NCI-H345 treated with DMSO at 0.1 percent for 48 hours (cell line): ENCODE measurements at regions not wholly inside any gene's neighbourhood (a gene's known extent, or its start where the extent isn't known, plus 50 kb on each side); places are given as distances from the start of the nearest gene placed in this dataset.

ENCODE experiments used
- DNase-seq: peaks from one replicate; lab custom pipeline; 2025; ENCODE audit not compliant: unreplicated experiment; lab: John Stamatoyannopoulos, UW

DNA sequence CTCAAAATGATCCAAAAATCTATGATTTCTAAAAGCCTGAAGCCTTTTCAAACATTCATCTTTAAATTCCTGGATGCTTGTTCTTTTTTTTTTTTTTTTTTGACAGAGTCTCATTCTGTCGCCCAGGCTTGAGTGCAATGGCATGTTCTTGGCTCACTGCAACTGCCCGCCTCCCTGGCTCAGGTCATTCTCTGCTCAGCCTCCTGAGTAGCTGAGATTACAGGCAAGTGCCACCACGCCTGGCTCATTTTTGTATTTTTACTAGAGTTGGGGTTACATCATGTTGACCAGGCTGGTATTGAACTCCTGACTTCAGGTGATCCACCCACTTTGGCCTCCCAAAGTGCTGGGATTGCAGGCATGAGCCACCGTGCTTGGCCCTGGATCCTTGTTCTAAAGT lies 649.5 kb downstream of the XIRP2 start:
- no peak for DNase-seq

DNA sequence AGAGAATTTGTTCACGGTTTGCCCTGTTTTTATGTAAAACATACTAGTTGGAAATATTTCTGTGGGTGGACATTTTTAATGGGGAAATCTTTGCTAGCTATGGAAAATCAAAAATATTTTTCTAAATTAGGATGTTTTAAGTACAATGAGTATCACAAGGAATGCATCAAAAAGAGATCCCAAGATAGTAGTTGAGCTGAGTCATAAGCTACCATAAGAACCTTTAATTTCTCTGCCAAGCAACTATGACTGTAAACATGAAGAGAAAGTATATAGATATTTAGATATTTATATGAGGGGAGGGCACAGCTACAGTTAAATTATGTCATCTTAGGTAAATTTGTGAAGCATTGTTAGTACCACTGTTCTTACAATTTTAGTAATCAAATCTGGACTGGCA lies 646.2 kb downstream of the XIRP2 start:
- no peak for DNase-seq

DNA sequence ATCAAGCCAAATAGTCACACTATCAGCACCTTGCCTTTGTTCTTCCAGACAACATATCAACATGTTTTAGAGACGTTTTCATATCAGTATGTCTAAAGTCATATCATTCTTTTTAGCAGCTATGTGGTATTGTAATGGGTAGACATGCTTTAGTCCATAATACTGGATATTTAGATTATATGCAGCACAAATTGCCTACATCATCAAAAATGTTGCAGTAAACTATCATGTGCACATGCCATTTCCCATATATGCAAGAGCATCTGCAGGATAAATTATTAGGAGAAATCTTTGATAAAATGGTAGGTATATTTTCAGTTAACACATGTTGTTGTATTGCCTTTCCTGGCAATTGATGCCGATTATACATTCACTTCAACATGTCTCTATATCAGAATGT lies 636.5 kb downstream of the XIRP2 start:
- DNase-seq: no peak

DNA sequence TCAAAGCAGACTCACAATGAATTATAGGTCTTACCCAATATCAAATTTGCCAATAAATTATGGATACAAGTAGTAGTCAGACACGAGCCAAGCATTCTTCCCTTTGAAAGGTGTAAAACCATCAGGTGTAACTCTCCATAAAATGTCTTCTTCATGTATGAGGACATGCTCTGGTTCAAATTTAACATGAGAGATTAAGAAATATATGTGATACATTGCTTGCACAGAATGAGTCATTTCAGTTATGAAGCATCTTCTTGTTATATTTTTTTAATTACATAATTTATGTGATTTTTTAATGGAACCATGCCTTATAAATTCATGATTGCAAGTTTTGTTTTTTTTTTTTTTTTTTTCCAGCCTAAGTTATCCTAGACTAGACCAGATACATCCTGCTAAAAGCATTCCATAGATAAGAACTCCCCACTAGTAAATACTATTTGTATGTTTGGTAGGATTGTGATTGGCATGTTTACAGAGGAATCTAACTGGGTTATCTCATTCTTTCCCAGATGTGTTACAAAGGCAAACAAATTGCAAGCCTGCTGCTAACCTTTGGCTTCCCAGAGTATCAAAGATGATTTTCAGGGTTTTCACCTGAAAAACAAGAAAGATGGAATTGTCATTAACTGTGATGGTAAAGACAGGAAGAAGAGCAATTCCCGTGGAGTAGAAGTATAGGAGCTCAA lies 621.9 kb downstream of the XIRP2 start:
- no peak for DNase-seq

DNA sequence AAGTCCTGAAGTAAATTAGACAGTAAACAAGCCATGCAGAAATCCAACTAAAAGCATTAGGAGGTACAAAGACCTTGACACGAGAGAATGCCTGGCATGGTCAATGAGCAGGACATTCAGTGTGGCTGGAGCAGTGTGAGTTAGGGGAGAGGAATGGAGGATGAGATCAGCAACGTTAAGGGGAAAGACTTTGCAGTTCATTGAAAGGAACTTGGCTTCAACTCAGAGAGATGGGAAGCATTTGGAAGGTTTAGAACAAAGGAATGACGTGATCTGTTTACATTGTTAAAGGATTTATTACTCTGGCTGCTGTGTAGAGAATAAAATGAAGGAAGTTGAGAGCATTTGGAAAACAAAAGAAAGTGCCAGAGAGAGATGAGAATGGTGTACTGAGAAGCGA lies 621.3 kb downstream of the XIRP2 start:
- DNase-seq: peak; percentile 57

DNA sequence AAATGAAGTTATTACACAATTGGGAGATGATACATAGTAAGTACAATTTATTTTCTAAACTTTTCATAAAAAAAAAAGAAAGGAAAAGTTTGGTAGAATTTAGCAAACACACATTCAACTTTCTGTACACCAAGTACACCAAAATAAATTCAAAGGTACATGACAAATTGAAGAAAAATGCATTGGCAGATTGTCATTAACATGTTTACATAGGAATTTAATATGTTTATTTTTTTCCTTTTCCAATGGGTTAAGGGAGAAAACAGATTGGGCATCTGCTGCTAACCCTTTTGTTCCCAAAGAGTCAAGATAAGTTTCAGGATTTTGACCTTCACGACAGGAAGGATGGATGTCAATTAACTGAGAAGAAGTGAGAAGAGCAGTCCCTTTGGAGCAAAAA lies 620.4 kb downstream of the XIRP2 start:
- DNase-seq: no peak

DNA sequence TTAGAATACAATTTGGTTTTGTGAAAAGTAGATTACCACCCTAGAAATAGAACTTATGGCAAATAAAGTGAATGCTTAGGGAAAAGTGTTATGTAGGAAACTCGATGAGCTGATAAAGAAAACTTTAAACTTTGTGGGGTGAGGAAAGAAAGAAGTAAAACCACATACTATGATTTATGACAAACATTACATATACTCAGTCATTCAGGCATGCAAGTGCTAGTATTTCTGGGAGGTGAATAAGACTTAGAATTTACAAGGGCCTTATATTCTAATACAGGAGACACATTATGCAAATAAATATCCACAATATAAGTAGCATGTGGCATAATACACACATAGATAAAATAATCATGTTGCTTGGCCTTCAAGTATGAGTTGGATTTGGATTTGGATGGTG lies 618.1 kb downstream of the XIRP2 start:
- no peak for DNase-seq

DNA sequence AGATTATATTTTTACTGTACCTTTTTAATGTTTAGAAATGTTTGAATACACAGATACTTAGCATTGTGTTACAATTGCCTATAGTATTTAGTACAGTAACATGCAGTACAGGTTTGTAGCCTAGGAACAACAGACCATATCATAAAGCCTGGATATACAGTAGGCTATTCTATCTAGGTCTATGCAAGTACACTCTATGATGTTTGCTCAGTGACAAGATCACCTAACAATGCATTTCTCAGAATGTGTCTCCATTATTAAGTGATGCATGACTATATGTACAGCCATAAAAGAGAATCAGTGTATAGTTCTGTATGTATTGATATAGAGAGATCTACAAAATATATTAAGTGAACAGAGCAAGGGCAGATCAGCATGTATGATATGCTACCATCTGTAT lies 616.4 kb downstream of the XIRP2 start:
- peak; percentile 46 for DNase-seq

DNA sequence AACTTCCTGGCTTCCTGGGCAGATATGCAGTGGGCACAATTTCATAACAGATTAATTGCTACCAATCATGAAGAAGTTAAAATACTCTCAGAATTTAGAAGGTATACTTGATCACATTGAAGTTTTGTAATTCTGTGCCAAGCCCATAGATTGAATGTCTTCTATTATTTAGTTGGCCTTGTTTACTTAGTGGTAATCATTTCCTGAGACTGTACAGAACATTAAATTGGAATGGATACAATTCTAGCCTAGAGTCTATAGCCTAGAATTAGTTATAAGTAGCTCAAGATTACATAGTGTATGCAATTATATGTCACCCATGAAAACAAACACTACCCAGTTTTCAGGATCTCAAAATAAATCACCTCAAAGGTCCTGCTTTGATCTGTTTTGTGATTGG lies 615.8 kb downstream of the XIRP2 start:
- peak; percentile 31 for DNase-seq

DNA sequence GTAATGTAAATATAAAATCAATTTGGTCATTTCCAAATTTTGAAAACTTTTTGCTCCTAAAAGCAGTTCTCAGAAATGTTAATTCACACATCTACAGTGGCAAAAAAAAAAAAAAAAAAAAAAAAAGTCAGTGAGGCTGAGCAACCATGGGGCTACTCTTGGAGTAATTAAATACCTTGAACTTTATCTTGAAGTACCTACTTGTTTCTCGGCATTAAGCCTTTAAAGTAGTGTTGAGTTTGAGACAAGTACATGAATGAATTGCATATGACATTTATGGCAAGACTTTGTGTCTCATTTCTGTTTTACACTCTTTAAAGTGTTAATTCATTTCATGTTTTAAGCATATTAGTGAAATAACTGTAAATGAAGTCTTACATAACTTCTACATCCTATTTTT lies 613.3 kb downstream of the XIRP2 start:
- DNase-seq: no peak

DNA sequence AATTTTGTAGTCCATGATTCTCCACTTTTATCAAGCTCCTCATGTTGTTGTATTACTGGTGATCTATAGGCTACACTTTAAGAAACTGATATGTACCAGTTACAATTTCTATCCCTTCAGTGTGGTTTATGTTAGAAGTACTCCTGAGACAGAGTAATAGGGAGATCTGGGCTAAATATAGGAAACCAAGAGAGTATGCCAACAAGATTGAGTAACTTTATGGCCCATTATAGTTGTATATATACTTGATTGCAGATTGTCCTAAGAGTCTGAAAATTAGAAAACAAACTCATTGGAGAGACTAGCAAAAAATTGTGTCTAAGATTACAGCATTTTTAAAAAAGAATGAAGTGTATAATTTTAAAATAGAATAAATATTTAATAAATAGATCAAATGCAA lies 605.6 kb downstream of the XIRP2 start:
- DNase-seq: no peak

DNA sequence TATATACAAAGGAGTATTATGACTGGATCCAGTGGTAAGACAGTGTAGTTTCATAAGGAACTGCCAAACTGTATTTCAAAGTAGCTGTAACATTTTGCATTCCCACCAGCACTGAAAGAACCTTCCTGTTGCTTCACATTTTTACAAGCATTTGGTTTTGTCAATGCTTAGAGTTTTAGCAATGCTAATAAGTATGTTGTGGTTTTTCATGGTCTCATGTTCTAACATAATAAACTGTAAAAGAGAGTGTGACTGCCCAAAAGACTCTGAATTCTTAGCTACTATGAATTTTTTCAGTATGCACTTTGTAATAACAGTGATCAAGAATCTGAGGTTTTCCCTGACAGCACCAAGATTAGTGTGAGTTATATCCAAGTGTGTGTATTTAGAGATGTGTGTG lies 604.2 kb downstream of the XIRP2 start:
- DNase-seq: no peak

DNA sequence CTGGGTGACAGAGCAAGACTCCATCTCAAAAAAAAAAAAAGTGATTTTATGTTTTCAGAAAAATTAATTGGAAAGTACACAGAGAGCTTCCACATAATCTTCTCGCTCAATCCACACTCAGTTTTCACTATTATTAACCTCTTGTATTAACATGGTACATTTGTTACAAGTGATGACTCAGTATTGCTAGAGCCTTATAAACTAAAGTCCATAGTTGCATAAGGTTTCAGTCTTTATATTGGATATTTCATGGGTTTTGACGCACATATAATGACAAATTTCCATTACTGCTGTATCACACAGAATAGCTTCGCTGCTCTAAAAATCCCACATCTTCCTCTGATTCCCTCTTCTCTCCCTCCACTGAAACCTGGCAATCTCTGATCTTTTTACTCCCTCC lies 603.5 kb downstream of the XIRP2 start:
- no peak for DNase-seq

DNA sequence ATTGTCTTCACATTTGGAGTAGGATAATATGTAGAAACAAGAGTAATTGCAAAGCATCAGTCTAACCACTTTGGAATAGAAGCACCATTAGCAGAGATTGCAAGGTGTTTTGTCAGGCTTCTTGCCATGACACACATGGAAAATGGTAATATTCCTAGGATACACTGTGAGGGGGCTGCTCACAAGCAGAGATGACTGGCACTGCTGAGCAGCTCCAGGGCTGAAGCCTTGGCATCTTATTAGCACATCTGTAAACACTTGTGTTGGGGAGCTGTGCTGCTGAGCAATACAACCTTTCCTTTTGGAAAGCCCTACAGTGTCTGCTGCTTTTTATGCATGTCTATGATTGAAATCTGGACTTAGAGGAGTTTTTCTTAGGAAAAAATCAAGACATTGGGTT lies 602.2 kb downstream of the XIRP2 start:
- no peak for DNase-seq

DNA sequence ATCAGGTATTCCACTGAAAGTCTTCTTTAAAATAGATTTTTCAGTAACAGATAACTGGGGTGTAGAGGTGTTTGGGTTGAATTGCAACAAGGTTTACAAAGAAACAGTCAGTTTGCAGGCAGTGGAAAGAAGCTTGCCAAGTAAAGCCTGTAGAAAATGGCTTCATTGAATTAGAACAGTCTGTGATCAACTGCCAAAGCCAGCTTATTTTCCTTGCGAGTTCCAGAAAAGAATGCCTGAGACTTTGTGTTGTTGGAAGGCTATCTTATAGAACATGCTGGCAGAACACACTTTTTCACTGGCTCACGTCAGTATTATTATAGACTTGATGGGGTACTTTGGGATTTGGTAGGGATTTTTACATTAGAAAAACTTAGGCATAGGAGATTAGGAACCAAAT lies 601.0 kb downstream of the XIRP2 start:
- DNase-seq: no peak

DNA sequence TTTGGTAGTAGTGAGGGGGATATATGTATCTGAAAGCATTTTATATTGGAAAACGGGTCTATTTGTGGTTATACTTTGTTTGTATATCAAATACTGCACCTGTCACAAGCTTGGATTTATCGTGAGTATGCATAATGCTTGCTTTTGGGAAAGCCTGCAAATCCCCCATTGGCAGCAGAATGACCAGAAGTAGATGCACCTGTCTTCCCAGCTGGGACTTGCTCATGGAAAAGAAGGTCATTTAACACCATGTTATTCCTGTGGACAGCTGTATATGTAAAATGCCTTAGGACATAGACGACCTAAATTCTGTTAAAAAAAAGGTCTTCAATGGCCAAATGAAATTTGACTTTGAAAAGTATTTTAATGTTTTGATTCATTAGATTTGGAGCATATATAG lies 599.4 kb downstream of the XIRP2 start:
- no peak for DNase-seq

DNA sequence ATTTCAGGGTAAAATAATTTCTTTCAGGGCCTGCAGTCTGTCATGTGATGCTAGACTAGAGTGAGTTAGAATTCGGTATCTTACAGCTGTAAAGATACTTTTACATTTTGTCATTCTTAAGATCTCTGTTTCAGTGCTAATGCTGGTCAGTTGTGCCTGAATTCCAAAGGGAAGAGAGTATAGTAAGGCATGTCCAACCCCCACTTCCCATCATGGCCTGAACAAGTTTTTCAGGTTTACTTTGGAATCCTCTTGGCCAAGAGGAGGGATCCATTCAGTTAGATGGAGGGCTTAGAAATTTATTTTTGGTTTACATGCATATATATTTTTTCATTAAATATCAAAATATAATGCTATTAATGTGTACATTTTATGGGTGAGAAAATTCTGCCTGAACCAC lies 596.6 kb downstream of the XIRP2 start:
- DNase-seq: no peak

DNA sequence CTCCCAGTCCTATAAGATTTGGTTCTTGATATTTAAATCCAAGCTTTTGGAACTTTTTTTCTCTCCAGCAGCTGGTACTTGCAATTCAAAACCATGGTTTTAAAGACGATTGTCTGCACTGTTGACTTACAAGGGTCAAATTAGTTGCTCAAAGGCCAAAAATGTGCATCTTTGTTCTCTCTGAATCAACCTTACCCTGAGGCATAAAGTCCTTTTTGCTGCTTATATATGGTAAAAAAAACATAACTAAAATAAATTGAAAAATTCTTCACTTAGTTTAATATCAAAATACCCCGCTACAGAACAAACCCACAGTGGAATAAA lies 592.7 kb downstream of the XIRP2 start:
- DNase-seq: no peak

DNA sequence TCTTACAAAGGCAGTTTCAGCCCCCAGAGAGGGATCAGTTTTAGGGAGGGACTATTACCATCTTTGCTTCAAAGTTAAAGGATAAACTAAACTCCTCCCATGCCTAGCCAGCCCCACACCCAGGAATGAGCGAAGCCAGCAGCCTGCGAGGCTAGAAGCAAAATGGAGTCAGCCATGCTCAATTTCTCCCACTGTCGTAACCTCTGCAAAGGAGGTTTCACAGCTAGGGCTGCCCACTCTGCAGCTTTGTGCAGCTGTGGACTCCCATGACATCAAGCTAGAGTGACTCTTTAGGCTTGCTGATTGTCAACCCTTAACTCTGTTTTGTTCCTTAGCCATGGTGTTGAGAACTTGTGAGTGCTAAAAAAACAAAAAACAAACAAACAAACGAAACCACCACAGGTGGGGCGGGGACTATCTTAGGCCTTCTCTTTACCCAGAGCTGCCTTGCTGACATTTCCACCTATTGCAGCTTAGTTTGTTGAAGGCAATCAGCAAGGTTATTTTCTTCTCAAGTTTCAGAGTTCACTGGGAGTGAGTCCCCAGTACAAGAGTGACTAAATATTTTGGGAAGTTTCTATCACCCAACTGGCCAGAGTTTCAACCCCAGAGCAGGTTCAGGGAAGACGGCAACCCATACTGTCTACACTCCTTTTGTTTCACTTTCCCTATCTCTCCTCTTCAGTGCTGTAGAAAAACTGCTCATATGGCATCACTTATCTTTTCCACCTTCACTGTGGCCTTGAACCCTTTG lies 592.1 kb downstream of the XIRP2 start:
- DNase-seq: no peak

DNA sequence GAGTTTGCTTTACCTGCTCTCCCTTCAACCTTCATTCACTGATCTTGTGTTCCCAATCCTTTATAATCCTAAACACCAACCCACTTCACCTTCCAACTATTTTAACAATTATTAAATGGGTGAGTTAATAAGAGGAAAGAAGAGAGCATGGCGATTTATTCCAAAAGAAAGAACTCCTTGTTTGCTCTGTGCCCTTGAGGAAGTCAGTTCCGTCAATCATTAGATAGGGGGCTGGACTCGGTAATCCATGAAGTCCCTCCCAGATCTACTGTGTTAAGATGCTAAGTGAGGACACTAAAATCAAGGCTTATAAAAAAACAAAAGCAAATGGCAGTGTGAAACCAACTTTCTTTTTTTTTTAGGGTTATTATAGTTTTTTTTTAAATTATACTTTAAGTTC lies 589.9 kb downstream of the XIRP2 start:
- no peak for DNase-seq

DNA sequence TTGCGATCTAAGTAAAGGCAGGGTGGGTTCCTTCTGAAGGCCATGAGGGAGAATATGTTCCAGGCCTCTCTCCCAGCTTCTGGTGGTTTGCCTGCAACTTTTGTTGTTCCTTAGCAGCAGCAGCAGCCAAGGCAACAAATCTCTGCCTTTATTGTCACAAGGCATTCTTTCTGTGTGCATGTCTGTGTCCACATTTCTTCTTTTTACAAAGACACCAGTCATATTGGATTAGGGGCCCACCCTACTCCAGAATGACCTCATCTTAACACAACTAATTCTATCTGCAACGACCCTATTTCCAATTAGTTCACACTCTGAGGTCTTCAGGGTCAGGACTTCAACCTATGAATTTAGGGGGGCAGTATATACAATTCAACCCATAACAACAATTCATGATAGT lies 587.5 kb downstream of the XIRP2 start:
- DNase-seq: no peak

DNA sequence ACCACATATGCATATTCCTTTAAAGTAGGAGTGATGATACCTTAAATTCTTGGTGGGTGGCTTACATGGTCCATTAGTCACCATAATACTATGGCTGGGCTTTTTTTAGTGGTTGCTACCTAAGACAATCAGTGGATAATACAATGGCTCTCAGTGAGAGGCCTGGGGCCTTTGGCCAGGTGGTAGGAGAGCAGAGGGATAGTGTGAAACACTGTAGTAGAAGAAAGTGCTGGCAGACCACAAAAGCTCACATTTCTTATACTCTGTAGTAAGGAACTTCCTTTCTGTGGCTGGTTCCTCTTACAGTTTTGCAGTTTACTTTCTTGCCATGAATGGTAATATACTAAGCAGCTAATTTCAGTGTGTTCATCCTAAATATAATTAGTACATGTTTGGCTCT lies 583.5 kb downstream of the XIRP2 start:
- DNase-seq: no peak

DNA sequence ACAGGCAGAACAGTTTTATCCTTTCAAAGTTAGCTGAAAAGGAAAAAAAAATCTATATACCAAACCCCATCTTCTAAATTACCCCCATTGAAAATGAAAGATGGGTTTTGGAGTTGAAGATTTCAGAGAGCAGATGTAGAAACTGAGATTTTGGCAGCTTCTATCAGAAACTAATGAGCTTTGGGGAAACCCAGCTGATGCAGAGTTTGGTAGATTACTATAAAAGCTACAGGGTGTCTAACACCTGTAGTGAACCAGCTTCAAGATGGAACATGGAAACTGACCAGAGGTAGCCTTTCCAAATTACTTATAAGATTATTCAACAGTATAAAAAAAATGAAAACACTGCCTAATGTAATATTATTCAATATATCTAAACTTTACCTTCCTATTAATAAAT lies 583.1 kb downstream of the XIRP2 start:
- no peak for DNase-seq
